ENCODE measurements at regions not wholly inside any gene's neighbourhood (a gene's known extent, or its start where the extent isn't known, plus 50 kb on each side); places are given as distances from the start of the nearest gene placed in this dataset.
"Not testable (repeated sequence)": the region's sequence is repeated elsewhere in the genome, so short reads cannot be mapped to it uniquely, and the experiment has no call there.

DNA sequence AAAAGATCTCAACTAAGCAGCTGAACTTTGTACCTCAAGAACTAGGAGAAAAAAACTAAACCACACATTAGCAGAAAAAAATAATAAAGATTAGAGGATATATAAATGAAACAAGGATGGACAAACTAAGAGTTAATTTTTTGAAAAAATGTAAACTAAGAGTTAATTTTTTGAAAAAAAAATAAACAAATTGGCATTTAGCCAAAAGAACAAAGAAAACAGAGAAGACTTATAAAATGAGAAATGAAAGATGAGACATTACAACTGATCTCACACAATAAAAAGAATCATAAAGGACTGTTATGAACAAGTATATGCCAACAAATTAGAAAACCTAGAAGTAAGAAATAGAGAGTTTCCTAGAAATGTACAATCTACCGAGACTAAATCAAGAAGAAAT is 859.2 kb upstream of the GYPC start:
- no peak overlapping the region for H3K4me3 ChIP-seq (ENCODE audit: insufficient read length, low read depth)
- no peaks in the 10 kb centered on the region for H3K4me1 ChIP-seq (ENCODE audit: insufficient read depth, insufficient read length)
- H3K27me3 ChIP-seq (ENCODE audit: insufficient read depth, insufficient read length): no peaks in the 10 kb centered on the region
- TF ChIP-seq ZNF274 (IDR thresholded peaks at IDR 0.05; ENCODE audit: low read depth, low read length) (no peak), SUZ12 (IDR thresholded peaks at IDR 0.05; ENCODE audit: extremely low read depth, insufficient read depth, insufficient read length) (no peak), YY1 (IDR thresholded peaks at IDR 0.05; ENCODE audit: insufficient read depth, insufficient read length) (no peak)
- DNase-seq (ENCODE audit: low read depth, low spot score): no peak
- H3K9me3 ChIP-seq (ENCODE audit: insufficient read depth, low read length): peaks cover 4% of the 10 kb centered on the region; the same call in 1 of the 2 replicates
- no peak overlapping the region for H3K9ac ChIP-seq (ENCODE audit: insufficient read length, low read depth)
- H3K36me3 ChIP-seq (ENCODE audit: insufficient read depth, insufficient read length, low read length): no peaks in the 10 kb centered on the region

DNA sequence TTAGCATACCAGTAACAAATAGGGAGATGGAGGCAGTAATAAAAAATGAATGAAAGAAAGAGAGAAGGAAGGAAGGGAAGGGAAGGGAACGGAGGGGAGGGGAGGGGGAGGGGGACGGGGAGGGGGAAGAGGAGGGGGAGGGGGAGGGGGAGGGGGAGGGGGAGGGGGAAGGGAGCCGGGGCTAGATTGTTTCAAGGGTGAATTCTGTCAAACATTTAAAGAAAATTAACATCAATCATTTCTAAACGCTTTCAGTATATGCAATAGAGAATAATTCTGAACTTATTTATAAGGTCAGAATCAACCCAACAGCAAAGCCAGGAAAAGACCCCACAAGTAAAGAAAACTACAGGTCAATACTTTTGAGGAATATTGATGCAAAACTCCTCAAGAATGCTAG is 858.8 kb upstream of the GYPC start:
- DNase-seq (ENCODE audit: low read depth, low spot score): no peak
- Histone ChIP-seq H3K9me3 (ENCODE audit: insufficient read depth, low read length) (peaks cover 4% of the 10 kb centered on the region; the same call in 1 of the 2 replicates), H3K27me3 (ENCODE audit: insufficient read depth, insufficient read length) (no peaks in the 10 kb centered on the region), H3K36me3 (ENCODE audit: insufficient read depth, insufficient read length, low read length) (no peaks in the 10 kb centered on the region), H3K4me3 (ENCODE audit: insufficient read length, low read depth) (no peak overlapping the region), H3K4me1 (ENCODE audit: insufficient read depth, insufficient read length) (no peaks in the 10 kb centered on the region), H3K9ac (ENCODE audit: insufficient read length, low read depth) (no peak overlapping the region)
- TF ChIP-seq YY1 (IDR thresholded peaks at IDR 0.05; ENCODE audit: insufficient read depth, insufficient read length): no peak
- TF ChIP-seq SUZ12 (IDR thresholded peaks at IDR 0.05; ENCODE audit: extremely low read depth, insufficient read depth, insufficient read length): no peak
- no peak for TF ChIP-seq ZNF274 (IDR thresholded peaks at IDR 0.05; ENCODE audit: low read depth, low read length)

DNA sequence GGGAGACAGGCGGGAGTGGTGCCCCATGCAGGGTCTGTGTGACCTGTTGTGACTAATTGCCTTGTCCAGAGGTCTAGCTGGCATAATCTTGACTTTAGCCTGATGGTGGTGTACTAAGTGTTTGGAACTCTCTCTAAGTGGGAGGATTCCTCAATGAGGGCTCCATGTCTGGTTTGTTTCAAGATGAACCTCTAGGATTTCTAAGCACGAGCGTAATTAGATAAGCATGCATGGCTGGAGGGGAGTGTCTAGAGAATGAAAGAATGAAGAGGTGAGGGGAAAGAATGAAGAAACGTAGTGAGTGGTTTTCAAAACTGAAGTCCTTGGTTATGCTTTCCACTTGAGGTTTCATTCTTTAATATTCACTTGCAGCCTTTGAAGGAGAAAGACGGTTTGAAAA is 833.2 kb upstream of the GYPC start:
- Histone ChIP-seq H3K4me1 (ENCODE audit: insufficient read depth, insufficient read length) (no peaks in the 10 kb centered on the region), H3K27me3 (ENCODE audit: insufficient read depth, insufficient read length) (no peaks in the 10 kb centered on the region), H3K9me3 (ENCODE audit: insufficient read depth, low read length) (0 out of 2 replicates have a peak, but pooled peaks cover 6% of the 10 kb centered on the region), H3K36me3 (ENCODE audit: insufficient read depth, insufficient read length, low read length) (no peaks in the 10 kb centered on the region), H3K4me3 (ENCODE audit: insufficient read length, low read depth) (no peak overlapping the region), H3K9ac (ENCODE audit: insufficient read length, low read depth) (no peak overlapping the region)
- TF ChIP-seq ZNF274 (IDR thresholded peaks at IDR 0.05; ENCODE audit: low read depth, low read length): no peak
- TF ChIP-seq SUZ12 (IDR thresholded peaks at IDR 0.05; ENCODE audit: extremely low read depth, insufficient read depth, insufficient read length): no peak
- TF ChIP-seq YY1 (IDR thresholded peaks at IDR 0.05; ENCODE audit: insufficient read depth, insufficient read length): no peak
- DNase-seq (ENCODE audit: low read depth, low spot score): no peak

DNA sequence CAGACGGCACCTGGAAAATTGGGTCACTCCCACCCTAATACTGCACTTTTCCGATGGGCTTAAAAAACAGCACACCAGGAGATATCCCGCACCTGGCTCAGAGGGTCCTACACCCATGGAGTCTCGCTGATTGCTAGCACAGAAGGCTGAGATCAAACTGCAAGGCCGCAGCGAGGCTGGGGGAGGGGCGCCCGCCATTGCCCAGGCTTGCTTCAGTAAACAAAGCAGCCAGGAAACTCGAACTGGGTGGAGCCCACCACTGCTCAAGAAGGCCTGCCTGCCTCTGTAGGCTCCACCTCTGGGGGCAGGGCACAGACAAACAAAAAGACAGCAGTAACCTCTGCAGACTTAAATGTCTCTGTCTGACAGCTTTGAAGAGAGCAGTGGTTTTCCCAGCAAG is 830.2 kb upstream of the GYPC start:
- not testable (repeated sequence) for H3K4me1 ChIP-seq (ENCODE audit: insufficient read depth, insufficient read length); H3K9me3 ChIP-seq (ENCODE audit: insufficient read depth, low read length); H3K27me3 ChIP-seq (ENCODE audit: insufficient read depth, insufficient read length); H3K9ac ChIP-seq (ENCODE audit: insufficient read length, low read depth); H3K36me3 ChIP-seq (ENCODE audit: insufficient read depth, insufficient read length, low read length); H3K4me3 ChIP-seq (ENCODE audit: insufficient read length, low read depth)
- peak; percentile 33 for DNase-seq (ENCODE audit: low read depth, low spot score)

DNA sequence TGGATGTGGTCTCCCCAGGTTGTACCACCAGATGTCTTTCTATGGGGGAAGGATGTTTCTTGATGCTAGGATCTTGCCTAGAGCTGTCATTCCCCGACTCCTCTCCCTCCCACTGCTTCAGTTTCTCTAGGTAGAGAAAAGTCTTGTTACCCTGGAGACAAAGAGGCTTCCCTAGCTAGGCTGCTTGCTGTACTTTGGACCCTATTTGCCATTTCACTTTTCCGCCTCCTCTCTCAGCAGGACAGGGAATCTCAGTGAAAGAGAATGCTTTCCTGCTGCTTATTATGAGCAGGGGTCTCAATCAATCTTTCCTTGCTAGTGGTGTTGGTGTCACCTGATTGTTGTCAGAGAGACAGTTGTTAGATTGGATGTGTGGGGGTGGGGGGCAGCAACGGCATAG is 818.8 kb upstream of the GYPC start:
- peak; percentile 8 for DNase-seq (ENCODE audit: low read depth, low spot score)
- TF ChIP-seq YY1 (IDR thresholded peaks at IDR 0.05; ENCODE audit: insufficient read depth, insufficient read length) (no peak), SUZ12 (IDR thresholded peaks at IDR 0.05; ENCODE audit: extremely low read depth, insufficient read depth, insufficient read length) (no peak), ZNF274 (IDR thresholded peaks at IDR 0.05; ENCODE audit: low read depth, low read length) (no peak)
- H3K36me3 ChIP-seq (ENCODE audit: insufficient read depth, insufficient read length, low read length): no peaks in the 10 kb centered on the region
- H3K9me3 ChIP-seq (ENCODE audit: insufficient read depth, low read length): 0 out of 2 replicates have a peak, but pooled peaks cover 4% of the 10 kb centered on the region
- H3K4me1 ChIP-seq (ENCODE audit: insufficient read depth, insufficient read length): no peaks in the 10 kb centered on the region
- H3K4me3 ChIP-seq (ENCODE audit: insufficient read length, low read depth): no peak overlapping the region
- no peak overlapping the region for H3K9ac ChIP-seq (ENCODE audit: insufficient read length, low read depth)
- no peaks in the 10 kb centered on the region for H3K27me3 ChIP-seq (ENCODE audit: insufficient read depth, insufficient read length)

DNA sequence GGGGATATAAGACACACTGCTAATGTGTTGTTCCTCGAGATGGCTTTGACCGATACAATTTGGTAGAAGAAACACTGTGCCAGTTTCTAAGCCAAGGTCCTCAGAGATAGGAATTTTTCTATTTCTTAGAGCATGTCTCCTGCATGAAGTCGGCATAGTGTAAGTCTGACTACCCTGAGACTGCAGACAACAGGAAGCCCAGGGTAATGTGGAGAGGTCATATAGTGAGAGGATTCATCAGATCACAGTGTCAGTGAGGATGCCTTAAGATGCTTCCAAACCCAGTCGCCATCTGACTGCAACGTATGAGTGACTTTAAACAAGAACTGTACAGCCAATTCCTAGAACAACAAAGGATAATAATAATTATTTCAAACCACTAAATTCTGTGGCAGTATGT is 818.3 kb upstream of the GYPC start:
- DNase-seq (ENCODE audit: low read depth, low spot score): no peak
- Histone ChIP-seq H3K9ac (ENCODE audit: insufficient read length, low read depth) (no peak overlapping the region), H3K4me3 (ENCODE audit: insufficient read length, low read depth) (no peak overlapping the region), H3K36me3 (ENCODE audit: insufficient read depth, insufficient read length, low read length) (no peaks in the 10 kb centered on the region), H3K4me1 (ENCODE audit: insufficient read depth, insufficient read length) (no peaks in the 10 kb centered on the region), H3K9me3 (ENCODE audit: insufficient read depth, low read length) (0 out of 2 replicates have a peak, but pooled peaks cover 1% of the 10 kb centered on the region), H3K27me3 (ENCODE audit: insufficient read depth, insufficient read length) (no peaks in the 10 kb centered on the region)
- no peak for TF ChIP-seq ZNF274 (IDR thresholded peaks at IDR 0.05; ENCODE audit: low read depth, low read length)
- no peak for TF ChIP-seq YY1 (IDR thresholded peaks at IDR 0.05; ENCODE audit: insufficient read depth, insufficient read length)
- TF ChIP-seq SUZ12 (IDR thresholded peaks at IDR 0.05; ENCODE audit: extremely low read depth, insufficient read depth, insufficient read length): no peak

DNA sequence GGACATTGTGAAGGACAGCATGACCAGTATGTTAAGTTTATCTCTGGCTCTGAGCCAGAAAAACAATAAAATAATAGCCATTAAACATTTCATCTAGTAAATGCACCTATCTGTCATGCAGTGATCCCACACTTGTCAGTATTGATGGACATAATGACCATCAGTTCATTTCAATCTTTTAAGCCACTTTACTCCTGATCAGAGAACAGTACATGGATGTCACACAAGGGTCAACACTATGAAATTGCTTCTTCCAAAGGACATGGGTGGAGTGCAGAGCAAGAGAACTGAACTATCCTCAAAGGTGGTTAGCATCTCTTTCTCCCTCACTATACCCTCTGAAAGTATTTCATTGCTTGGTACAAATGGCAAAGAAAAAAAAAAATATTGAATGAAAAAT is 816.0 kb upstream of the GYPC start:
- no peaks in the 10 kb centered on the region for H3K36me3 ChIP-seq (ENCODE audit: insufficient read depth, insufficient read length, low read length)
- H3K9ac ChIP-seq (ENCODE audit: insufficient read length, low read depth): no peak overlapping the region
- H3K4me1 ChIP-seq (ENCODE audit: insufficient read depth, insufficient read length): no peaks in the 10 kb centered on the region
- no peaks in the 10 kb centered on the region for H3K9me3 ChIP-seq (ENCODE audit: insufficient read depth, low read length)
- H3K27me3 ChIP-seq (ENCODE audit: insufficient read depth, insufficient read length): no peaks in the 10 kb centered on the region
- TF ChIP-seq SUZ12 (IDR thresholded peaks at IDR 0.05; ENCODE audit: extremely low read depth, insufficient read depth, insufficient read length) (no peak), ZNF274 (IDR thresholded peaks at IDR 0.05; ENCODE audit: low read depth, low read length) (no peak), YY1 (IDR thresholded peaks at IDR 0.05; ENCODE audit: insufficient read depth, insufficient read length) (no peak)
- DNase-seq (ENCODE audit: low read depth, low spot score): no peak
- H3K4me3 ChIP-seq (ENCODE audit: insufficient read length, low read depth): no peak overlapping the region

DNA sequence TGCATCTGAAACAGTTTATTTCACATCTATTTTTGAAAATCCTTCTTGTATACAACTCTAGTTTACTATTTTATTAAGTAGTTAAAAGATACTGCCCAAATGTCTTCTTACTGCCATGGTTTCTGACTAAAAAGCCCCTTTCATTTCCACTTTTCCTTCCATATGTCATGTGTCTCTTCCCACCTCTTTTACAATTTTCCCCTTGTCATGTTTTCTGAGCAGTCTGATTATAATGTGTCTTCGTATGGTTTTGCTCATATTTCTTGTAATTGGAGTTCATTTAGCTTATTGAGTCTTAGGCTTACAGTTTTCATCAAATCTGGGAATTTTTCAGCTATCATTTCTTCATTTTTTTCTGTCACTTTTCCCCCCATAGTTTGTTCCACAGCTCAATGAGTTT is 813.9 kb upstream of the GYPC start:
- no peaks in the 10 kb centered on the region for H3K4me1 ChIP-seq (ENCODE audit: insufficient read depth, insufficient read length)
- H3K4me3 ChIP-seq (ENCODE audit: insufficient read length, low read depth): no peak overlapping the region
- no peaks in the 10 kb centered on the region for H3K27me3 ChIP-seq (ENCODE audit: insufficient read depth, insufficient read length)
- TF ChIP-seq YY1 (IDR thresholded peaks at IDR 0.05; ENCODE audit: insufficient read depth, insufficient read length) (no peak), ZNF274 (IDR thresholded peaks at IDR 0.05; ENCODE audit: low read depth, low read length) (no peak), SUZ12 (IDR thresholded peaks at IDR 0.05; ENCODE audit: extremely low read depth, insufficient read depth, insufficient read length) (no peak)
- H3K9ac ChIP-seq (ENCODE audit: insufficient read length, low read depth): no peak overlapping the region
- no peaks in the 10 kb centered on the region for H3K36me3 ChIP-seq (ENCODE audit: insufficient read depth, insufficient read length, low read length)
- H3K9me3 ChIP-seq (ENCODE audit: insufficient read depth, low read length): no peaks in the 10 kb centered on the region
- DNase-seq (ENCODE audit: low read depth, low spot score): no peak
